ENCODE measurements at regions not wholly inside any gene's neighbourhood (a gene's known extent, or its start where the extent isn't known, plus 50 kb on each side); places are given as distances from the start of the nearest gene placed in this dataset.

DNA sequence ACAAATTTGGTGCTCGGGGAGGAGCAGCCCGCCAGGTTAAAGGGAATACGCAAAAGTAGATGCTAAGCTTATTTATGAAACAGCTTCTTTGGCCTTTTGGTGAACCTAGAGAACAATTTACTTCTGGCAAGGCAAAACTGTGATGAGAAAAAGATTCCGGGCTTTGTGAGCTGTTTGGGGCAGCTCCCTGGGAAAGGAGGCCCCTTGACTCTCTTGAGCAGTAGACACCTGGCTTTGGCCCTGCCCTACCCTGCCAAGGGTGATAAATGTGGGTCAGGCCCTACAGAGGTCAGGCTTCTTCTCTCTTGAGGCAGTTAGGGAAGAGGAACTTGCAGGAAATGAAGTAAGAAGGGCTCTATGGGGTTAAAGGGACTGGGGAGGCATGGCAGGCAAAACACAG is 509.6 kb downstream of the MID1IP1 start:
- Histone ChIP-seq H3K9me3 (ENCODE audit: low read length) (no peaks in the 10 kb centered on the region), H3K27ac (ENCODE audit: low read length) (no peak overlapping the region), H4K20me1 (ENCODE audit: insufficient read depth) (no peaks in the 10 kb centered on the region), H3K9me2 (ENCODE audit: insufficient read depth, low read length) (no peaks in the 10 kb centered on the region), H3K9ac (ENCODE audit: low read length) (no peak overlapping the region), H2AFZ (ENCODE audit: low read depth, low read length) (no peak overlapping the region), H3K79me2 (replicated peaks; ENCODE audit: insufficient read depth, low read length) (no peaks in the 10 kb centered on the region), H3K4me2 (ENCODE audit: low read length) (no peak overlapping the region), H3K27me3 (ENCODE audit: insufficient read depth, low read depth, low read length) (no peaks in the 10 kb centered on the region), H3F3A (ENCODE audit: insufficient read depth, low read length, poor library complexity, severe bottlenecking) (no peaks in the 10 kb centered on the region), H3K36me3 (ENCODE audit: insufficient read depth, low read length) (no peaks in the 10 kb centered on the region), H3K4me3 (ENCODE audit: low read length) (no peak overlapping the region)
- TF ChIP-seq, protein P1, sequence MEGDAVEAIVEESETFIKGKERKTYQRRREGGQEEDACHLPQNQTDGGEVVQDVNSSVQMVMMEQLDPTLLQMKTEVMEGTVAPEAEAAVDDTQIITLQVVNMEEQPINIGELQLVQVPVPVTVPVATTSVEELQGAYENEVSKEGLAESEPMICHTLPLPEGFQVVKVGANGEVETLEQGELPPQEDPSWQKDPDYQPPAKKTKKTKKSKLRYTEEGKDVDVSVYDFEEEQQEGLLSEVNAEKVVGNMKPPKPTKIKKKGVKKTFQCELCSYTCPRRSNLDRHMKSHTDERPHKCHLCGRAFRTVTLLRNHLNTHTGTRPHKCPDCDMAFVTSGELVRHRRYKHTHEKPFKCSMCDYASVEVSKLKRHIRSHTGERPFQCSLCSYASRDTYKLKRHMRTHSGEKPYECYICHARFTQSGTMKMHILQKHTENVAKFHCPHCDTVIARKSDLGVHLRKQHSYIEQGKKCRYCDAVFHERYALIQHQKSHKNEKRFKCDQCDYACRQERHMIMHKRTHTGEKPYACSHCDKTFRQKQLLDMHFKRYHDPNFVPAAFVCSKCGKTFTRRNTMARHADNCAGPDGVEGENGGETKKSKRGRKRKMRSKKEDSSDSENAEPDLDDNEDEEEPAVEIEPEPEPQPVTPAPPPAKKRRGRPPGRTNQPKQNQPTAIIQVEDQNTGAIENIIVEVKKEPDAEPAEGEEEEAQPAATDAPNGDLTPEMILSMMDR (IDR thresholded peaks at IDR 0.05; ENCODE audit: poor library complexity, severe bottlenecking), result no peak
- no peak for TF ChIP-seq EP300 (conservative IDR thresholded peaks at IDR 0.05; ENCODE audit: poor library complexity, severe bottlenecking)
- no peak for TF ChIP-seq SMC3 (conservative IDR thresholded peaks at IDR 0.05; ENCODE audit: poor library complexity)
- TF ChIP-seq, protein P2, sequence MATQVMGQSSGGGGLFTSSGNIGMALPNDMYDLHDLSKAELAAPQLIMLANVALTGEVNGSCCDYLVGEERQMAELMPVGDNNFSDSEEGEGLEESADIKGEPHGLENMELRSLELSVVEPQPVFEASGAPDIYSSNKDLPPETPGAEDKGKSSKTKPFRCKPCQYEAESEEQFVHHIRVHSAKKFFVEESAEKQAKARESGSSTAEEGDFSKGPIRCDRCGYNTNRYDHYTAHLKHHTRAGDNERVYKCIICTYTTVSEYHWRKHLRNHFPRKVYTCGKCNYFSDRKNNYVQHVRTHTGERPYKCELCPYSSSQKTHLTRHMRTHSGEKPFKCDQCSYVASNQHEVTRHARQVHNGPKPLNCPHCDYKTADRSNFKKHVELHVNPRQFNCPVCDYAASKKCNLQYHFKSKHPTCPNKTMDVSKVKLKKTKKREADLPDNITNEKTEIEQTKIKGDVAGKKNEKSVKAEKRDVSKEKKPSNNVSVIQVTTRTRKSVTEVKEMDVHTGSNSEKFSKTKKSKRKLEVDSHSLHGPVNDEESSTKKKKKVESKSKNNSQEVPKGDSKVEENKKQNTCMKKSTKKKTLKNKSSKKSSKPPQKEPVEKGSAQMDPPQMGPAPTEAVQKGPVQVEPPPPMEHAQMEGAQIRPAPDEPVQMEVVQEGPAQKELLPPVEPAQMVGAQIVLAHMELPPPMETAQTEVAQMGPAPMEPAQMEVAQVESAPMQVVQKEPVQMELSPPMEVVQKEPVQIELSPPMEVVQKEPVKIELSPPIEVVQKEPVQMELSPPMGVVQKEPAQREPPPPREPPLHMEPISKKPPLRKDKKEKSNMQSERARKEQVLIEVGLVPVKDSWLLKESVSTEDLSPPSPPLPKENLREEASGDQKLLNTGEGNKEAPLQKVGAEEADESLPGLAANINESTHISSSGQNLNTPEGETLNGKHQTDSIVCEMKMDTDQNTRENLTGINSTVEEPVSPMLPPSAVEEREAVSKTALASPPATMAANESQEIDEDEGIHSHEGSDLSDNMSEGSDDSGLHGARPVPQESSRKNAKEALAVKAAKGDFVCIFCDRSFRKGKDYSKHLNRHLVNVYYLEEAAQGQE (IDR thresholded peaks at IDR 0.05; ENCODE audit: borderline replicate concordance), result no peak
- no peak for TF ChIP-seq RAD21 (conservative IDR thresholded peaks at IDR 0.05)
- no peak for TF ChIP-seq MXI1 (conservative IDR thresholded peaks at IDR 0.05; ENCODE audit: poor library complexity, severe bottlenecking)
- TF ChIP-seq POLR2AphosphoS5 (IDR thresholded peaks at IDR 0.05), result no peak

DNA sequence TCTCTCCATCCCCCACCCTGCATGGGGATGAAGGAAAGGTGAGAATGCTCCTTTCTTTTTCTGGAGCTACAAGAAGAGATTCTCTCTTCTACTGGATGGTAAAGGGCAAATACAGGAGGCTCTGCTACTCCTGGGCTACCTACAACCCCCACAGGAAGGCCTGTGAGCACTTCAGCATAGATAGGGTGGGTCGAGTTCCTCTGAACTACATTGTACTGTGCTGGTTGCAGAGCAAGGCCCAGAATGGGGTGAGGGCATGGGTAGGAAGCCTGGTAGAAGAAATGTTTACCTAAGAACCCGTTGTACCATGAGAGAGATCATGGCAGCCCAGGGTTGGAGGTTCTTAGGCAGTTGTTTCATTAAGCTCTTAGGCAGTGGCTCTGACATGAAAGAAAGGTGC is 510.4 kb downstream of the MID1IP1 start:
- TF ChIP-seq MXI1 (conservative IDR thresholded peaks at IDR 0.05; ENCODE audit: poor library complexity, severe bottlenecking) (no peak), POLR2AphosphoS5 (IDR thresholded peaks at IDR 0.05) (no peak), EP300 (conservative IDR thresholded peaks at IDR 0.05; ENCODE audit: poor library complexity, severe bottlenecking) (no peak)
- TF ChIP-seq, protein P2 (IDR thresholded peaks at IDR 0.05; ENCODE audit: borderline replicate concordance), result no peak
- TF ChIP-seq, protein P1 (IDR thresholded peaks at IDR 0.05; ENCODE audit: poor library complexity, severe bottlenecking), result no peak
- H3K9me3 ChIP-seq (ENCODE audit: low read length), result no peaks in the 10 kb centered on the region
- H4K20me1 ChIP-seq (ENCODE audit: insufficient read depth), result no peaks in the 10 kb centered on the region
- no peak overlapping the region for H3K9ac ChIP-seq (ENCODE audit: low read length)
- H3K27ac ChIP-seq (ENCODE audit: low read length), result no peak overlapping the region
- no peaks in the 10 kb centered on the region for H3K79me2 ChIP-seq (replicated peaks; ENCODE audit: insufficient read depth, low read length)
- H3K36me3 ChIP-seq (ENCODE audit: insufficient read depth, low read length), result no peaks in the 10 kb centered on the region
- H3K27me3 ChIP-seq (ENCODE audit: insufficient read depth, low read depth, low read length), result no peaks in the 10 kb centered on the region
- no peak overlapping the region for H2AFZ ChIP-seq (ENCODE audit: low read depth, low read length)
- H3K4me3 ChIP-seq (ENCODE audit: low read length), result no peak overlapping the region
- no peaks in the 10 kb centered on the region for H3K9me2 ChIP-seq (ENCODE audit: insufficient read depth, low read length)
- no peak overlapping the region for H3K4me2 ChIP-seq (ENCODE audit: low read length)
- H3F3A ChIP-seq (ENCODE audit: insufficient read depth, low read length, poor library complexity, severe bottlenecking), result no peaks in the 10 kb centered on the region
